Peyer's patch (tissue), 4 donors: ENCODE measurements at regions not wholly inside any gene's neighbourhood (a gene's known extent, or its start where the extent isn't known, plus 50 kb on each side); places are given as distances from the start of the nearest gene placed in this dataset.

Source experiments
- POLR2A ChIP-seq, 2 donors: fragments of 450-650 bp; IDR thresholded peaks; one replicate each; pipeline ENCODE4 v1.5.1; 2017; ENCODE audit warnings: antibody characterized with exemption in 2 of 2, mild to moderate bottlenecking in 2 of 2, moderate library complexity in 2 of 2
- TF ChIP-seq, protein P1 (sequence below), 6 experiments: fragments of 450-650 bp in 4 of 6; fragments of 200-600 bp in 2 of 6; sonication (generic) in 1 of 6; IDR thresholded peaks; one replicate each; pipeline ENCODE4 v1.5.1; 2017 to 2019; ENCODE audit warnings: antibody characterized with exemption in 6 of 6, mild to moderate bottlenecking in 3 of 6, moderate library complexity in 1 of 6

DNA sequence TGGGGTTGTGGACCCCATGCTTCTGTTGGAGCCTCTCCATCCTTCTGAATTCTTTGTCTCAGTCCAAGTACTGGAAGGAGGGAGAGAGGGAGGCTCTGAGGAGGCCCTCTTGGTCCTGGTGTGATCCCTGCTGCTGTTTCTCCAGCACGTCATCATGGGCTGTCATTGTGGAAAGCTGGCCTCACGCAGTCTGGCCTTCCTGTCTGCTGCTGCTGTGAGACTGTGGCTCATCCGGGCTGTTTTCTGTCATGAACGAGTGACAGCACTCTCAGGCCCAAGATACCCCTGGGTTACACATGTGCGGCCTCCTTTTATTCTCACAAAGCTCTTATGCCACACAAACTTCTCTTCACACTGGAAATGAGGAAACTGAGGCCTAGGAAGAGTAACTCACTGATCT lies 499.3 kb downstream of the CCDC171 start:
- TF ChIP-seq, protein P1, sequence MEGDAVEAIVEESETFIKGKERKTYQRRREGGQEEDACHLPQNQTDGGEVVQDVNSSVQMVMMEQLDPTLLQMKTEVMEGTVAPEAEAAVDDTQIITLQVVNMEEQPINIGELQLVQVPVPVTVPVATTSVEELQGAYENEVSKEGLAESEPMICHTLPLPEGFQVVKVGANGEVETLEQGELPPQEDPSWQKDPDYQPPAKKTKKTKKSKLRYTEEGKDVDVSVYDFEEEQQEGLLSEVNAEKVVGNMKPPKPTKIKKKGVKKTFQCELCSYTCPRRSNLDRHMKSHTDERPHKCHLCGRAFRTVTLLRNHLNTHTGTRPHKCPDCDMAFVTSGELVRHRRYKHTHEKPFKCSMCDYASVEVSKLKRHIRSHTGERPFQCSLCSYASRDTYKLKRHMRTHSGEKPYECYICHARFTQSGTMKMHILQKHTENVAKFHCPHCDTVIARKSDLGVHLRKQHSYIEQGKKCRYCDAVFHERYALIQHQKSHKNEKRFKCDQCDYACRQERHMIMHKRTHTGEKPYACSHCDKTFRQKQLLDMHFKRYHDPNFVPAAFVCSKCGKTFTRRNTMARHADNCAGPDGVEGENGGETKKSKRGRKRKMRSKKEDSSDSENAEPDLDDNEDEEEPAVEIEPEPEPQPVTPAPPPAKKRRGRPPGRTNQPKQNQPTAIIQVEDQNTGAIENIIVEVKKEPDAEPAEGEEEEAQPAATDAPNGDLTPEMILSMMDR (IDR thresholded peaks at IDR 0.05) = no peak
- no peak for TF ChIP-seq POLR2A (IDR thresholded peaks at IDR 0.05)
